K562 (cell line): ENCODE measurements at regions not wholly inside any gene's neighbourhood (a gene's known extent, or its start where the extent isn't known, plus 50 kb on each side); places are given as distances from the start of the nearest gene placed in this dataset.

Experiments used
- ATAC-seq: fragments of 200-7000 bp; cut with Tn5 transposase; 3 replicates; pipeline ENCODE4 v1.9.1; 2020; ENCODE audit warnings: moderate library complexity
- BruUV-seq: library from RNA; stranded (reverse); fragments of 400-500 nt; replicated peaks from 2 replicates; lab custom pipeline; 2021; lab: Mats Ljungman, UMichigan
- CTCF ChIA-PET: fragments of 300-600 bp; formaldehyde crosslinking; extraction: SDS; loops from one replicate; lab custom pipeline; 2021; ENCODE audit warnings: low intra/inter-chr PET ratio; lab: Yijun Ruan, JAX
- POLR2A ChIA-PET: fragments of 300-600, 350-650 bp; sonication (Branson Sonifier 250); formaldehyde crosslinking; extraction: SDS; loops from one replicate; lab custom pipeline; 2021; ENCODE audit warnings: antibody characterized with exemption, inconsistent platforms; lab: Yijun Ruan, JAX
- DNase-seq, 4 experiments: peaks; one replicate each; pipeline versions ENCODE4 v3.0.0 to v3.0.0-alpha.2; 2011 to 2018; ENCODE audit warnings: low spot score in 3 of 4, mixed read lengths in 3 of 4; ENCODE audit errors: extremely low read depth in 1 of 4
- FAIRE-seq: peaks from 2 replicates; lab custom pipeline; 2011; peaks lifted over from hg19 to GRCh38; lab: Jason Lieb, UNC
- H2AFZ ChIP-seq: 2 replicates; pipeline ENCODE4 v1.6.0; 2011; ENCODE audit warnings: low read depth, low read length, control low read depth, inconsistent platforms
- H3K27ac ChIP-seq: fragments of 200-600 bp; 3 replicates; pipeline ENCODE4 v1.8.0; 2011; ENCODE audit warnings: low read depth, mild to moderate bottlenecking, control low read depth, inconsistent platforms, low read length, moderate library complexity, mixed read lengths; ENCODE audit errors: extremely low read depth
- H3K27me3 ChIP-seq, 2 experiments: fragments of 300-600 bp in 1 of 2; 2 replicates in 1 of 2; 3 replicates in 1 of 2; pipeline versions ENCODE4 v1.6.0 to v1.8.0; 2011; ENCODE audit warnings: inconsistent platforms in 2 of 2, low read length in 2 of 2, mild to moderate bottlenecking in 1 of 2, mixed read lengths in 1 of 2, moderate library complexity in 1 of 2; ENCODE audit not compliant: control insufficient read depth in 2 of 2, insufficient read depth in 2 of 2
- H3K36me3 ChIP-seq: fragments of 300-600 bp; 3 replicates; pipeline ENCODE4 v1.8.0; 2011; ENCODE audit warnings: mild to moderate bottlenecking, low read length, inconsistent platforms; ENCODE audit not compliant: control insufficient read depth, insufficient read depth
- H3K4me1 ChIP-seq, 2 experiments: fragments of 200-600 bp in 1 of 2; replicated peaks in 1 of 2; 2 replicates in 1 of 2; 3 replicates in 1 of 2; pipeline versions ENCODE4 v1.5.1 to v1.8.0; 2011; ENCODE audit warnings: inconsistent platforms in 2 of 2, low read length in 2 of 2, mild to moderate bottlenecking in 1 of 2, mixed read lengths in 1 of 2, moderate library complexity in 1 of 2; ENCODE audit not compliant: control insufficient read depth in 2 of 2, insufficient read depth in 2 of 2
- H3K4me2 ChIP-seq: 2 replicates; pipeline ENCODE4 v1.6.1; 2011; ENCODE audit warnings: low read length, control low read depth, inconsistent platforms, mixed read lengths; ENCODE audit not compliant: insufficient read depth
- H3K4me3 ChIP-seq: fragments of 200-600 bp; sonication (generic), shearing (Covaris generic); 2 replicates; pipeline ENCODE4 v1.5.1; 2016; ENCODE audit warnings: control low read depth, inconsistent platforms
- H3K79me2 ChIP-seq: fragments of 200-600 bp; 3 replicates; pipeline ENCODE4 v1.8.0; 2011; ENCODE audit warnings: low read length, inconsistent platforms; ENCODE audit not compliant: control insufficient read depth, insufficient read depth
- H3K9ac ChIP-seq, 2 experiments: 2 replicates each; pipeline versions ENCODE4 v1.6.0 to v1.6.1; 2011; ENCODE audit warnings: low read depth in 2 of 2, low read length in 2 of 2, control low read depth in 1 of 2, inconsistent platforms in 1 of 2, mild to moderate bottlenecking in 1 of 2, mixed read lengths in 1 of 2; ENCODE audit not compliant: insufficient read depth in 1 of 2
- H3K9me1 ChIP-seq: one replicate; pipeline ENCODE4 v1.6.0; 2011; ENCODE audit warnings: inconsistent platforms, mild to moderate bottlenecking, low read length, moderate library complexity; ENCODE audit not compliant: control insufficient read depth, insufficient read depth
- H3K9me3 ChIP-seq: replicated peaks from 2 replicates; pipeline ENCODE4 v1.5.1; 2011; ENCODE audit warnings: low read depth, low read length, inconsistent platforms; ENCODE audit not compliant: control insufficient read depth, insufficient read depth
- H4K20me1 ChIP-seq: replicated peaks from 2 replicates; pipeline ENCODE4 v1.6.1; 2011; ENCODE audit warnings: low read length, inconsistent platforms, mixed read lengths; ENCODE audit not compliant: control insufficient read depth, insufficient read depth
- CTBP1 ChIP-seq: fragments of 450-650 bp; IDR thresholded peaks from 2 replicates; pipeline ENCODE4 v1.6.1; 2016; ENCODE audit warnings: borderline replicate concordance
- E2F3 ChIP-seq: fragments of 250-450 bp; sonication (Bioruptor Pico); IDR thresholded peaks from 2 replicates; pipeline ENCODE4 v1.4.0; 2020; ENCODE audit warnings: mild to moderate bottlenecking
- KDM4B ChIP-seq, 2 experiments: fragments of 450-650 bp in 1 of 2; sonication (generic) in 1 of 2; IDR thresholded peaks; 2 replicates each; pipeline ENCODE4 v1.6.1; 2016 to 2017; ENCODE audit warnings: borderline replicate concordance in 2 of 2, antibody characterized with exemption in 1 of 2, low read depth in 1 of 2, mild to moderate bottlenecking in 1 of 2
- NFE2L1 ChIP-seq: fragments of 450-650 bp; IDR thresholded peaks from 2 replicates; pipeline ENCODE4 v1.6.1; 2016; ENCODE audit warnings: missing genetic modification characterization, low read depth, mild to moderate bottlenecking, missing compliant biosample characterization, moderate library complexity, borderline replicate concordance
- PHF8 ChIP-seq: fragments of 200-600 bp; sonication (generic); IDR thresholded peaks from 2 replicates; pipeline ENCODE4 v1.6.1; 2012; ENCODE audit warnings: mixed run types, mild to moderate bottlenecking, inconsistent platforms, low read length, moderate library complexity, borderline replicate concordance
- RUNX1 ChIP-seq: sonication (generic); IDR thresholded peaks from 2 replicates; pipeline ENCODE4 v1.6.1; 2016; ENCODE audit warnings: antibody characterized with exemption, low read depth
- TAL1 ChIP-seq: fragments of 450-650 bp; IDR thresholded peaks from 2 replicates; pipeline ENCODE4 v1.6.1; 2016; ENCODE audit warnings: mild to moderate bottlenecking
- TCF3 ChIP-seq: sonication (generic); formaldehyde crosslinking; IDR thresholded peaks from 2 replicates; pipeline ENCODE4 v1.4.0; 2020; ENCODE audit warnings: mild to moderate bottlenecking, missing genetic modification reagents
- XRCC5 ChIP-seq: fragments of 200-400 bp; formaldehyde crosslinking; IDR thresholded peaks from 2 replicates; pipeline ENCODE4 v1.6.1; 2017; ENCODE audit warnings: low read depth, mild to moderate bottlenecking, low read length
- ZNF165 ChIP-seq: fragments of 250-450 bp; sonication (Bioruptor Pico); IDR thresholded peaks from 2 replicates; pipeline ENCODE4 v1.4.0; 2020; ENCODE audit warnings: borderline replicate concordance
- ZSCAN32 ChIP-seq: fragments of 450-650 bp; formaldehyde crosslinking; IDR thresholded peaks from 2 replicates; pipeline ENCODE4 v1.4.0; 2020; ENCODE audit warnings: mild to moderate bottlenecking, moderate library complexity
- WGBS: fragments of 100-300 bp; shearing (Covaris generic); methylation state at CpG from one replicate; pipeline ENCODE4 v1.1.6; 2016; ENCODE audit warnings: low coverage, mixed read lengths; ENCODE audit not compliant: insufficient coverage; ENCODE audit errors: missing lambda C conversion rate; 5-methylcytosine and 5-hydroxymethylcytosine counted together
- in situ Hi-C: fragments of 300-500 bp; cut with MboI; formaldehyde crosslinking; loops from 4 replicates; pipeline ENCODE4 v1.15.0; 2018; ENCODE audit warnings: inconsistent platforms, mixed read lengths
- intact Hi-C: fragments of 100-400 bp; cut with micrococcal nuclease; formaldehyde crosslinking; loops from 2 replicates; pipeline ENCODE4 v1.14.2; 2022
- TF ChIP-seq, protein P1 (sequence below): IDR thresholded peaks from 2 replicates; pipeline ENCODE4 v1.6.1; 2014; ENCODE audit warnings: antibody characterized with exemption
- TF ChIP-seq, protein P2 (sequence below): sonication (generic); formaldehyde crosslinking; IDR thresholded peaks from 2 replicates; pipeline ENCODE4 v1.8.1; 2023; ENCODE audit warnings: mild to moderate bottlenecking, missing genetic modification reagents
- TF ChIP-seq, protein P3 (sequence below): IDR thresholded peaks from 2 replicates; pipeline ENCODE4 v1.6.1; 2012; ENCODE audit warnings: low read depth, low read length, improper control_type of control experiment, borderline replicate concordance
- TF ChIP-seq, protein P4 (sequence below): fragments of 450-650 bp; IDR thresholded peaks from 2 replicates; pipeline ENCODE4 v1.6.1; 2017; ENCODE audit warnings: mild to moderate bottlenecking, moderate library complexity

DNA sequence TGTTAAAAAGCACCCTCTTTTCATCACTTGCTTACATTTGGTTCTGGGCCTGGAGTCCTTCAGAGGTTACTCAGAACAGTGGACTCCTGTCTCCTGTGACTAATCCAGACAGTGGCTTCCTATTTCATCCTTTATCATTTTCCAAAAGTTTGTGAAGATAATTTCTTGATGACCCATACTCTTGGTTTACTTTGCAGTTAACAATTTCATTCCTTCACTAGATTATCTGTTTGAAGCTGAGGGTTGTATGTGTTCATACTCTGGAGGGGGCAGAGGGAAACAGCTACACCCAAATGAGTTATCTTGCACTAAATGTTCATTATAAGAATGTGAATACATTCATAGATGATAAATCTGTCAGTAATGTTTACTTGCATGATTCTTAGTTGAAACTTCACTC, 124.7 kb downstream of the ZNF248 start (continued):
- TF ChIP-seq, protein P1, sequence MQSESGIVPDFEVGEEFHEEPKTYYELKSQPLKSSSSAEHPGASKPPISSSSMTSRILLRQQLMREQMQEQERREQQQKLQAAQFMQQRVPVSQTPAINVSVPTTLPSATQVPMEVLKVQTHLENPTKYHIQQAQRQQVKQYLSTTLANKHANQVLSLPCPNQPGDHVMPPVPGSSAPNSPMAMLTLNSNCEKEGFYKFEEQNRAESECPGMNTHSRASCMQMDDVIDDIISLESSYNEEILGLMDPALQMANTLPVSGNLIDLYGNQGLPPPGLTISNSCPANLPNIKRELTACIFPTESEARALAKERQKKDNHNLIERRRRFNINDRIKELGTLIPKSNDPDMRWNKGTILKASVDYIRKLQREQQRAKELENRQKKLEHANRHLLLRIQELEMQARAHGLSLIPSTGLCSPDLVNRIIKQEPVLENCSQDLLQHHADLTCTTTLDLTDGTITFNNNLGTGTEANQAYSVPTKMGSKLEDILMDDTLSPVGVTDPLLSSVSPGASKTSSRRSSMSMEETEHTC = no peak
- no peak for TF ChIP-seq NFE2L1 (tag)
- TF ChIP-seq, protein P2, sequence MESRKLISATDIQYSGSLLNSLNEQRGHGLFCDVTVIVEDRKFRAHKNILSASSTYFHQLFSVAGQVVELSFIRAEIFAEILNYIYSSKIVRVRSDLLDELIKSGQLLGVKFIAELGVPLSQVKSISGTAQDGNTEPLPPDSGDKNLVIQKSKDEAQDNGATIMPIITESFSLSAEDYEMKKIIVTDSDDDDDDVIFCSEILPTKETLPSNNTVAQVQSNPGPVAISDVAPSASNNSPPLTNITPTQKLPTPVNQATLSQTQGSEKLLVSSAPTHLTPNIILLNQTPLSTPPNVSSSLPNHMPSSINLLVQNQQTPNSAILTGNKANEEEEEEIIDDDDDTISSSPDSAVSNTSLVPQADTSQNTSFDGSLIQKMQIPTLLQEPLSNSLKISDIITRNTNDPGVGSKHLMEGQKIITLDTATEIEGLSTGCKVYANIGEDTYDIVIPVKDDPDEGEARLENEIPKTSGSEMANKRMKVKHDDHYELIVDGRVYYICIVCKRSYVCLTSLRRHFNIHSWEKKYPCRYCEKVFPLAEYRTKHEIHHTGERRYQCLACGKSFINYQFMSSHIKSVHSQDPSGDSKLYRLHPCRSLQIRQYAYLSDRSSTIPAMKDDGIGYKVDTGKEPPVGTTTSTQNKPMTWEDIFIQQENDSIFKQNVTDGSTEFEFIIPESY (CRISPR knock-in tag) = no peak

DNA sequence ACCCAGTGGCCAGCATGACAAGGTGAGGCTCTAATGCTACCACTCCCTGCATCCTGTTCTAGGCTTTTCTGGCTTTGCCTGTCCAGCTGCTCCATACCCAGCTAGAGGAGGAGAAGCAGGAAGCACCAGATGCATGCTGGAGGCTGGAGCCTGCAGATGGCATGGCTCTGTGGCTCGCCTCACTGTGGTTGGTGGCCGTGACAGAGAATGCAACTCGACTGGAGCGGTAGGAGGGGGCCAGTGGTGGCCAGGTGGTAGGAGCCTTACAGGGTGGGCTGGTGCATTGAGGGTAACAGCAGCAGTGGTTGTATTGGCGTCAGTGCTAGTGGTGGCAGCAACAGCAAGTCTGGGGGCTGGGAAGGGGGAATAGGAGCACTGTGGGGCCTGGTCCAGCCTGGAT, 128.6 kb downstream of the ZNF248 start:
- POLR2A ChIA-PET = no interaction called here
- H4K20me1 ChIP-seq = no peaks in the 10 kb centered on the region
- no peaks in the 10 kb centered on the region for H3K79me2 ChIP-seq
- TF ChIP-seq PHF8 = no peak
- TF ChIP-seq TAL1 = no peak
- no peak for TF ChIP-seq ZNF165 (CRISPR knock-in tag)
- no peak for TF ChIP-seq CTBP1
- no peak for TF ChIP-seq ZSCAN32 (CRISPR knock-in tag)
- no peak for TF ChIP-seq XRCC5
- no peak for TF ChIP-seq RUNX1
- TF ChIP-seq TCF3 (CRISPR knock-in tag) = no peak
- TF ChIP-seq, protein P3, sequence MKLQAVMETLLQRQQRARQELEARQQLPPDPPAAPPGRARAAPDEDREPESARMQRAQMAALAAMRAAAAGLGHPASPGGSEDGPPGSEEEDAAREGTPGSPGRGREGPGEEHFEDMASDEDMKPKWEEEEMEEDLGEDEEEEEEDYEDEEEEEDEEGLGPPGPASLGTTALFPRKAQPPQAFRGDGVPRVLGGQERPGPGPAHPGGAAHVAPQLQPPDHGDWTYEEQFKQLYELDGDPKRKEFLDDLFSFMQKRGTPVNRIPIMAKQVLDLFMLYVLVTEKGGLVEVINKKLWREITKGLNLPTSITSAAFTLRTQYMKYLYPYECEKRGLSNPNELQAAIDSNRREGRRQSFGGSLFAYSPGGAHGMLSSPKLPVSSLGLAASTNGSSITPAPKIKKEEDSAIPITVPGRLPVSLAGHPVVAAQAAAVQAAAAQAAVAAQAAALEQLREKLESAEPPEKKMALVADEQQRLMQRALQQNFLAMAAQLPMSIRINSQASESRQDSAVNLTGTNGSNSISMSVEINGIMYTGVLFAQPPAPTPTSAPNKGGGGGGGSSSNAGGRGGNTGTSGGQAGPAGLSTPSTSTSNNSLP = no peak
- TF ChIP-seq, protein P4, sequence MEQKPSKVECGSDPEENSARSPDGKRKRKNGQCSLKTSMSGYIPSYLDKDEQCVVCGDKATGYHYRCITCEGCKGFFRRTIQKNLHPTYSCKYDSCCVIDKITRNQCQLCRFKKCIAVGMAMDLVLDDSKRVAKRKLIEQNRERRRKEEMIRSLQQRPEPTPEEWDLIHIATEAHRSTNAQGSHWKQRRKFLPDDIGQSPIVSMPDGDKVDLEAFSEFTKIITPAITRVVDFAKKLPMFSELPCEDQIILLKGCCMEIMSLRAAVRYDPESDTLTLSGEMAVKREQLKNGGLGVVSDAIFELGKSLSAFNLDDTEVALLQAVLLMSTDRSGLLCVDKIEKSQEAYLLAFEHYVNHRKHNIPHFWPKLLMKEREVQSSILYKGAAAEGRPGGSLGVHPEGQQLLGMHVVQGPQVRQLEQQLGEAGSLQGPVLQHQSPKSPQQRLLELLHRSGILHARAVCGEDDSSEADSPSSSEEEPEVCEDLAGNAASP = no peak
- no peak for TF ChIP-seq E2F3 (CRISPR knock-in tag)
- no peak for TF ChIP-seq KDM4B (IDR thresholded peaks at IDR 0.05; ENCODE audit: borderline replicate concordance in 2 of 2, low read depth in 1 of 2)
- TF ChIP-seq, all 486 proteins: peak for 0
- intact Hi-C loops = no loop called here
- ATAC-seq (no peak), DNase-seq (no peak), FAIRE-seq (no peak)
- Histone ChIP-seq H3K9me3 (no peaks in the 10 kb centered on the region), H3K4me1 (peaks cover 0 to 4% of the 10 kb centered on the region in 2 experiments; a peak in 1 of 5 replicates), H3K27me3 (no peaks in the 10 kb centered on the region), H3K36me3 (no peaks in the 10 kb centered on the region), H2AFZ (no peak overlapping the region), H3K4me2 (no peak overlapping the region), H3K27ac (no peak overlapping the region), H3K4me3 (no peak overlapping the region), H3K9ac (no peak overlapping the region), H3K9me1 (no peaks in the 10 kb centered on the region)
- in situ Hi-C loops = no loop called here
- CTCF ChIA-PET = no interaction called here
- WGBS = 0% methylated on average over 5 of the region's 5 CpGs
- no TSS peak for BruUV-seq
